K562 (cell line): ENCODE measurements at regions not wholly inside any gene's neighbourhood (a gene's known extent, or its start where the extent isn't known, plus 50 kb on each side); places are given as distances from the start of the nearest gene placed in this dataset.

Source experiments
- CTCF ChIP-seq, 3 experiments: IDR thresholded peaks in 2 of 3; conservative IDR thresholded peaks in 1 of 3; 2 replicates each; pipeline ENCODE4 v1.5.1; 2011 to 2012; ENCODE audit warnings: low read length in 3 of 3, mild to moderate bottlenecking in 3 of 3, control low read depth in 2 of 3, improper control_type of control experiment in 1 of 3, inconsistent platforms in 1 of 3, low read depth in 1 of 3, mixed read lengths in 1 of 3, moderate library complexity in 1 of 3; ENCODE audit not compliant: insufficient read depth in 2 of 3
- EP400 ChIP-seq: fragments of 450-650 bp; IDR thresholded peaks from 2 replicates; pipeline ENCODE4 v1.6.1; 2017; ENCODE audit warnings: antibody characterized with exemption, mild to moderate bottlenecking, moderate library complexity
- POLR2AphosphoS2 ChIP-seq: IDR thresholded peaks from 2 replicates; pipeline ENCODE4 v1.6.1; 2012; ENCODE audit warnings: low read length, improper control_type of control experiment
- SIRT6 ChIP-seq: IDR thresholded peaks from one replicate; pipeline ENCODE4 v1.6.1; 2012; ENCODE audit warnings: low read depth, mild to moderate bottlenecking, control low read depth, inconsistent platforms, low read length, moderate library complexity
- TF ChIP-seq, protein P1 (sequence below): sonication (generic); formaldehyde crosslinking; IDR thresholded peaks from 2 replicates; pipeline ENCODE4 v1.8.1; 2023; ENCODE audit warnings: mild to moderate bottlenecking, missing genetic modification reagents

GRCh38 chr12:25020621-25021243, 71.8 kb upstream of the BCAT1 start:
- TF ChIP-seq SIRT6 (no peak), EP400 (no peak), POLR2AphosphoS2 (no peak), CTCF (IDR thresholded peaks at IDR 0.05 in 2 of 3, conservative IDR thresholded peaks at IDR 0.05 in 1 of 3; ENCODE audit: insufficient read depth in 2 of 3, low read depth in 1 of 3, low read length in 3 of 3) (no peak)
- TF ChIP-seq, protein P1, sequence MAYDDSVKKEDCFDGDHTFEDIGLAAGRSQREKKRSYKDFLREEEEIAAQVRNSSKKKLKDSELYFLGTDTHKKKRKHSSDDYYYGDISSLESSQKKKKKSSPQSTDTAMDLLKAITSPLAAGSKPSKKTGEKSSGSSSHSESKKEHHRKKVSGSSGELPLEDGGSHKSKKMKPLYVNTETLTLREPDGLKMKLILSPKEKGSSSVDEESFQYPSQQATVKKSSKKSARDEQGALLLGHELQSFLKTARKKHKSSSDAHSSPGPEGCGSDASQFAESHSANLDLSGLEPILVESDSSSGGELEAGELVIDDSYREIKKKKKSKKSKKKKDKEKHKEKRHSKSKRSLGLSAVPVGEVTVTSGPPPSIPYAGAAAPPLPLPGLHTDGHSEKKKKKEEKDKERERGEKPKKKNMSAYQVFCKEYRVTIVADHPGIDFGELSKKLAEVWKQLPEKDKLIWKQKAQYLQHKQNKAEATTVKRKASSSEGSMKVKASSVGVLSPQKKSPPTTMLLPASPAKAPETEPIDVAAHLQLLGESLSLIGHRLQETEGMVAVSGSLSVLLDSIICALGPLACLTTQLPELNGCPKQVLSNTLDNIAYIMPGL, result no peak
